Activated CD4-positive, alpha-beta memory T cell treated with anti-CD3 and anti-CD28 coated beads, Interleukin-2, amount 10 ng/mL, durations not matched to agents 7 days and 5 days (primary cell): ENCODE measurements at regions not wholly inside any gene's neighbourhood (a gene's known extent, or its start where the extent isn't known, plus 50 kb on each side); places are given as distances from the start of the nearest gene placed in this dataset.

Experiments
- CTCF ChIA-PET: fragments of 350-600 bp; sonication (Branson Sonifier 250); formaldehyde crosslinking; loops from one replicate; lab custom pipeline; 2021; ENCODE audit warnings: antibody characterized with exemption, inconsistent platforms; lab: Charles Lee
- POLR2A ChIA-PET: fragments of 350-600 bp; sonication (Branson Sonifier 250); formaldehyde crosslinking; loops from one replicate; lab custom pipeline; 2021; ENCODE audit warnings: antibody characterized with exemption; lab: Charles Lee
- DNase-seq: peaks from one replicate; pipeline ENCODE4 v3.0.0-alpha.2; 2020
- H3K27ac Mint-ChIP-seq: one replicate; pipeline ENCODE4 v1.8.0; 2021; ENCODE audit warnings: mild to moderate bottlenecking, mixed read lengths
- H3K27me3 Mint-ChIP-seq: one replicate; pipeline ENCODE4 v1.8.0; 2021; ENCODE audit warnings: mixed read lengths
- H3K36me3 Mint-ChIP-seq: one replicate; pipeline ENCODE4 v1.8.0; 2021; ENCODE audit warnings: low read depth, mixed read lengths
- H3K4me1 Mint-ChIP-seq: one replicate; pipeline ENCODE4 v1.8.0; 2021; ENCODE audit warnings: mixed read lengths
- H3K4me3 Mint-ChIP-seq: one replicate; pipeline ENCODE4 v1.8.0; 2021; ENCODE audit warnings: mild to moderate bottlenecking, mixed read lengths
- H3K9me3 Mint-ChIP-seq: one replicate; pipeline ENCODE4 v1.8.0; 2021; ENCODE audit warnings: mixed read lengths

- CTCF ChIA-PET: no interaction called here
- Mint-ChIP-seq H3K4me1 (no peaks in the 10 kb centered on the region), H3K27ac (no peak overlapping the region), H3K4me3 (no peak overlapping the region), H3K36me3 (no peaks in the 10 kb centered on the region), H3K9me3 (peaks cover 6% of the 10 kb centered on the region), H3K27me3 (no peaks in the 10 kb centered on the region)
- no peak for DNase-seq
- POLR2A ChIA-PET: no interaction called here
These were observed 383.3 kb downstream of the RBM43 start for GRCh38 chr2:150878356-150878755.

GRCh38 chr2:150876251-150876950, 385.3 kb downstream of the RBM43 start:
- peaks cover 6% of the 10 kb centered on the region for H3K9me3 Mint-ChIP-seq
- no peaks in the 10 kb centered on the region for H3K27me3 Mint-ChIP-seq
- CTCF ChIA-PET: no interaction called here
- POLR2A ChIA-PET: no interaction called here
- no peak overlapping the region for H3K4me3 Mint-ChIP-seq
- no peak overlapping the region for H3K27ac Mint-ChIP-seq
- H3K36me3 Mint-ChIP-seq: no peaks in the 10 kb centered on the region
- H3K4me1 Mint-ChIP-seq: no peaks in the 10 kb centered on the region
- DNase-seq: no peak

GRCh38 chr2:150873396-150873772, 385.9 kb upstream of the RND3 start:
- H3K27me3 Mint-ChIP-seq: no peaks in the 10 kb centered on the region
- DNase-seq: no peak
- no peak overlapping the region for H3K27ac Mint-ChIP-seq
- H3K4me3 Mint-ChIP-seq: no peak overlapping the region
- no peaks in the 10 kb centered on the region for H3K4me1 Mint-ChIP-seq
- CTCF ChIA-PET: no interaction called here
- POLR2A ChIA-PET: no interaction called here
- peaks cover 3% of the 10 kb centered on the region for H3K9me3 Mint-ChIP-seq
- no peaks in the 10 kb centered on the region for H3K36me3 Mint-ChIP-seq

- no peak overlapping the region for H3K4me3 Mint-ChIP-seq
- DNase-seq: no peak
- CTCF ChIA-PET: no interaction called here
- no peaks in the 10 kb centered on the region for H3K36me3 Mint-ChIP-seq
- no peak overlapping the region for H3K27ac Mint-ChIP-seq
- H3K9me3 Mint-ChIP-seq: no peaks in the 10 kb centered on the region
- no peaks in the 10 kb centered on the region for H3K27me3 Mint-ChIP-seq
- POLR2A ChIA-PET: no interaction called here
- H3K4me1 Mint-ChIP-seq: no peaks in the 10 kb centered on the region
These were observed 385.4 kb upstream of the RND3 start for GRCh38 chr2:150872756-150873395.

- H3K27ac Mint-ChIP-seq: no peak overlapping the region
- no peak for DNase-seq
- no peaks in the 10 kb centered on the region for H3K36me3 Mint-ChIP-seq
- H3K9me3 Mint-ChIP-seq: no peaks in the 10 kb centered on the region
- no peaks in the 10 kb centered on the region for H3K4me1 Mint-ChIP-seq
- ChIA-PET POLR2A (no interaction called here), CTCF (no interaction called here)
- no peaks in the 10 kb centered on the region for H3K27me3 Mint-ChIP-seq
- no peak overlapping the region for H3K4me3 Mint-ChIP-seq
These were observed 379.0 kb upstream of the RND3 start for GRCh38 chr2:150866431-150866830.

- H3K4me3 Mint-ChIP-seq: no peak overlapping the region
These were observed 376.2 kb upstream of the RND3 start for GRCh38 chr2:150863691-150864090.

GRCh38 chr2:150860301-150860700, 372.8 kb upstream of the RND3 start:
- ChIA-PET CTCF (no interaction called here), POLR2A (no interaction called here)
- DNase-seq: no peak
- Mint-ChIP-seq H3K27me3 (no peaks in the 10 kb centered on the region), H3K27ac (no peak overlapping the region), H3K4me1 (no peaks in the 10 kb centered on the region), H3K4me3 (no peak overlapping the region), H3K9me3 (no peaks in the 10 kb centered on the region), H3K36me3 (no peaks in the 10 kb centered on the region)

More at GRCh38 chr2:150863691-150864090, 376.2 kb upstream of the RND3 start:
- ChIA-PET CTCF (no interaction called here), POLR2A (no interaction called here)
- Mint-ChIP-seq H3K27me3 (no peaks in the 10 kb centered on the region), H3K27ac (no peak overlapping the region), H3K36me3 (no peaks in the 10 kb centered on the region), H3K9me3 (no peaks in the 10 kb centered on the region), H3K4me1 (no peaks in the 10 kb centered on the region)
- no peak for DNase-seq

GRCh38 chr2:150859877-150860276, 372.4 kb upstream of the RND3 start:
- no peak for DNase-seq
- POLR2A ChIA-PET: no interaction called here
- Mint-ChIP-seq H3K27me3 (no peaks in the 10 kb centered on the region), H3K9me3 (no peaks in the 10 kb centered on the region), H3K36me3 (no peaks in the 10 kb centered on the region), H3K4me3 (no peak overlapping the region), H3K27ac (no peak overlapping the region), H3K4me1 (no peaks in the 10 kb centered on the region)
- CTCF ChIA-PET: no interaction called here

- POLR2A ChIA-PET: no interaction called here
- no peaks in the 10 kb centered on the region for H3K9me3 Mint-ChIP-seq
- H3K4me1 Mint-ChIP-seq: no peaks in the 10 kb centered on the region
- H3K27me3 Mint-ChIP-seq: no peaks in the 10 kb centered on the region
- CTCF ChIA-PET: no interaction called here
- no peak for DNase-seq
- no peak overlapping the region for H3K4me3 Mint-ChIP-seq
- no peaks in the 10 kb centered on the region for H3K36me3 Mint-ChIP-seq
- no peak overlapping the region for H3K27ac Mint-ChIP-seq
These were observed 371.7 kb upstream of the RND3 start for GRCh38 chr2:150859162-150859561.

GRCh38 chr2:150858382-150858781, 370.9 kb upstream of the RND3 start:
- Mint-ChIP-seq H3K4me3 (no peak overlapping the region), H3K9me3 (no peaks in the 10 kb centered on the region), H3K36me3 (no peaks in the 10 kb centered on the region), H3K27me3 (no peaks in the 10 kb centered on the region), H3K4me1 (no peaks in the 10 kb centered on the region), H3K27ac (no peak overlapping the region)
- ChIA-PET CTCF (no interaction called here), POLR2A (no interaction called here)
- DNase-seq: no peak

GRCh38 chr2:150856596-150857281, 369.3 kb upstream of the RND3 start:
- no peaks in the 10 kb centered on the region for H3K36me3 Mint-ChIP-seq
- ChIA-PET POLR2A (no interaction called here), CTCF (no interaction called here)
- H3K9me3 Mint-ChIP-seq: no peaks in the 10 kb centered on the region
- no peak overlapping the region for H3K27ac Mint-ChIP-seq
- H3K4me1 Mint-ChIP-seq: no peaks in the 10 kb centered on the region
- DNase-seq: no peak
- H3K27me3 Mint-ChIP-seq: no peaks in the 10 kb centered on the region
- no peak overlapping the region for H3K4me3 Mint-ChIP-seq

GRCh38 chr2:150853263-150853662, 365.8 kb upstream of the RND3 start:
- Mint-ChIP-seq H3K36me3 (no peaks in the 10 kb centered on the region), H3K4me1 (no peaks in the 10 kb centered on the region), H3K9me3 (no peaks in the 10 kb centered on the region), H3K4me3 (no peak overlapping the region), H3K27ac (no peak overlapping the region), H3K27me3 (no peaks in the 10 kb centered on the region)
- no peak for DNase-seq
- ChIA-PET CTCF (no interaction called here), POLR2A (no interaction called here)

- no peaks in the 10 kb centered on the region for H3K9me3 Mint-ChIP-seq
- CTCF ChIA-PET: no interaction called here
- POLR2A ChIA-PET: no interaction called here
- H3K4me1 Mint-ChIP-seq: no peaks in the 10 kb centered on the region
- DNase-seq: no peak
- no peak overlapping the region for H3K4me3 Mint-ChIP-seq
- H3K36me3 Mint-ChIP-seq: no peaks in the 10 kb centered on the region
- H3K27ac Mint-ChIP-seq: no peak overlapping the region
- no peaks in the 10 kb centered on the region for H3K27me3 Mint-ChIP-seq
These were observed 363.2 kb upstream of the RND3 start for GRCh38 chr2:150850641-150851040.

- POLR2A ChIA-PET: no interaction called here
- H3K36me3 Mint-ChIP-seq: no peaks in the 10 kb centered on the region
- CTCF ChIA-PET: no interaction called here
- H3K9me3 Mint-ChIP-seq: no peaks in the 10 kb centered on the region
- no peak for DNase-seq
- no peaks in the 10 kb centered on the region for H3K4me1 Mint-ChIP-seq
- no peak overlapping the region for H3K4me3 Mint-ChIP-seq
- H3K27ac Mint-ChIP-seq: no peak overlapping the region
- no peaks in the 10 kb centered on the region for H3K27me3 Mint-ChIP-seq
These were observed 360.1 kb upstream of the RND3 start for GRCh38 chr2:150847578-150847977.
